ENCODE measurements at regions not wholly inside any gene's neighbourhood (a gene's known extent, or its start where the extent isn't known, plus 50 kb on each side); places are given as distances from the start of the nearest gene placed in this dataset.

- Histone ChIP-seq H3K4me1 (no peaks in the 10 kb centered on the region), H3K27me3 (no peaks in the 10 kb centered on the region), H3K27ac (no peak overlapping the region), H3K9me3 (ENCODE audit: low read depth) (peaks cover 3% of the 10 kb centered on the region), H3K4me2 (no peak overlapping the region), H3K9ac (no peak overlapping the region), H2AFZ (replicated peaks) (no peak overlapping the region), H3K36me3 (no peaks in the 10 kb centered on the region), H4K20me1 (ENCODE audit: low read depth) (no peaks in the 10 kb centered on the region), H3K79me2 (ENCODE audit: low read depth) (no peaks in the 10 kb centered on the region), H3F3A (ENCODE audit: low read depth) (no peaks in the 10 kb centered on the region), H3K4me3 (no peak overlapping the region)
- Mint-ChIP-seq H3K27me3 (ENCODE audit: insufficient read depth, low read depth) (peaks cover 2% of the 10 kb centered on the region), H3K36me3 (no peaks in the 10 kb centered on the region), H3K27ac (no peak overlapping the region), H3K9me3 (peaks cover 6% of the 10 kb centered on the region), H3K4me1 (no peaks in the 10 kb centered on the region), H3K4me3 (no peak overlapping the region)
- DNase-seq (ENCODE audit: low spot score), result no peak
- TF ChIP-seq EZH2phosphoT487 (IDR thresholded peaks at IDR 0.05), result no peak
- no peak for TF ChIP-seq EZH2 (IDR thresholded peaks at IDR 0.05)
Observed at GRCh38 chrX:45628041-45628440, 427.4 kb upstream of the DIPK2B start.

DNA sequence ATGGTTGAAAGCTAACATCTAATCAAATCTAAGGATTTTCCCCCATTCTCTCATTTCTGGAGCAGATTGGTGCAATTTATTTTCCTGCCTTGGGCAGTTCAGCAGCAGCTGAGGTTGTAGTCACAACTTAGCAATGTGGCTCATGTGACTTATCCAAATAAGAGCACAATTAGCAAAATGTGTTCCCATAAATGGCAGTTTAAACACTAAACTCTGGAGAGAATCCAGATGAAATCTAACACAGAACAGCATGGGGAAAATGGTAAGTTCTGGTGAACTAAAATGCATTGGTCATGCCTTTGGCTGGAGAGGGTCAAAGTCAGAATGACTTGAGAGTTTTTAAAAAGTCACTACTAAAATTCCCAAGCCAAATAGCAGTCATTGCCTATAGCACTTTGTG is 422.6 kb upstream of the DIPK2B start:
- no peaks in the 10 kb centered on the region for H4K20me1 ChIP-seq (ENCODE audit: low read depth)
- Mint-ChIP-seq H3K36me3 (no peaks in the 10 kb centered on the region), H3K4me3 (no peak overlapping the region), H3K27ac (no peak overlapping the region), H3K4me1 (peaks cover 2% of the 10 kb centered on the region), H3K27me3 (ENCODE audit: insufficient read depth, low read depth) (peaks cover 2% of the 10 kb centered on the region), H3K9me3 (peaks cover 3% of the 10 kb centered on the region)
- peaks cover 13% of the 10 kb centered on the region for H3K9me3 ChIP-seq (ENCODE audit: low read depth)
- H3K9ac ChIP-seq, result no peak overlapping the region
- no peaks in the 10 kb centered on the region for H3K79me2 ChIP-seq (ENCODE audit: low read depth)
- H3K4me2 ChIP-seq, result no peak overlapping the region
- no peak overlapping the region for H2AFZ ChIP-seq (replicated peaks)
- no peaks in the 10 kb centered on the region for H3K27me3 ChIP-seq
- DNase-seq (ENCODE audit: low spot score), result no peak
- no peaks in the 10 kb centered on the region for H3K4me1 ChIP-seq
- no peak overlapping the region for H3K4me3 ChIP-seq
- TF ChIP-seq, protein P1, sequence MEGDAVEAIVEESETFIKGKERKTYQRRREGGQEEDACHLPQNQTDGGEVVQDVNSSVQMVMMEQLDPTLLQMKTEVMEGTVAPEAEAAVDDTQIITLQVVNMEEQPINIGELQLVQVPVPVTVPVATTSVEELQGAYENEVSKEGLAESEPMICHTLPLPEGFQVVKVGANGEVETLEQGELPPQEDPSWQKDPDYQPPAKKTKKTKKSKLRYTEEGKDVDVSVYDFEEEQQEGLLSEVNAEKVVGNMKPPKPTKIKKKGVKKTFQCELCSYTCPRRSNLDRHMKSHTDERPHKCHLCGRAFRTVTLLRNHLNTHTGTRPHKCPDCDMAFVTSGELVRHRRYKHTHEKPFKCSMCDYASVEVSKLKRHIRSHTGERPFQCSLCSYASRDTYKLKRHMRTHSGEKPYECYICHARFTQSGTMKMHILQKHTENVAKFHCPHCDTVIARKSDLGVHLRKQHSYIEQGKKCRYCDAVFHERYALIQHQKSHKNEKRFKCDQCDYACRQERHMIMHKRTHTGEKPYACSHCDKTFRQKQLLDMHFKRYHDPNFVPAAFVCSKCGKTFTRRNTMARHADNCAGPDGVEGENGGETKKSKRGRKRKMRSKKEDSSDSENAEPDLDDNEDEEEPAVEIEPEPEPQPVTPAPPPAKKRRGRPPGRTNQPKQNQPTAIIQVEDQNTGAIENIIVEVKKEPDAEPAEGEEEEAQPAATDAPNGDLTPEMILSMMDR (IDR thresholded peaks at IDR 0.05), result no peak
- TF ChIP-seq EZH2 (IDR thresholded peaks at IDR 0.05) (no peak), EZH2phosphoT487 (IDR thresholded peaks at IDR 0.05) (no peak)
- H3F3A ChIP-seq (ENCODE audit: low read depth), result no peaks in the 10 kb centered on the region
- no peaks in the 10 kb centered on the region for H3K36me3 ChIP-seq
- no peak overlapping the region for H3K27ac ChIP-seq

DNA sequence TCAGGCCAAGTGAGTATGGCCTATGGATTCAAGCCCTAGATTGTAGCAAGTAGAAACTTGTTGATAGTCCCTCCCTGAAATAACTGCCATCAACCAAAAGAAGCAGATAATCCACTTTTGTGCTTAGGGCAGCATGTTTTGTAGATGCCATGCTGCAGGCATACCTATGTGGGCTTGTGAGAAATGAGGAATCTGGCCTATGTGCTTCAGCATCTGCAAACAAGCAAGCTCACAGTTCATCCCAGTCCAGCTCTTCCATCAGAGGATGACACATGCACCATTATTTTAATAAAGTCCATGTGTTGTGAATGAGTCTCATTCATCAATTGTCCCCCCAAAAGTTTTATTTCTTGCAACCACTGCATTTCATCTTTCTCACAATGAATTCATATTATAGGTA is 421.9 kb upstream of the DIPK2B start:
- H3K36me3 Mint-ChIP-seq, result no peaks in the 10 kb centered on the region
- Histone ChIP-seq H3K4me1 (no peaks in the 10 kb centered on the region), H3K27ac (no peak overlapping the region), H3K36me3 (no peaks in the 10 kb centered on the region), H2AFZ (replicated peaks) (no peak overlapping the region), H3K9ac (no peak overlapping the region), H3K79me2 (ENCODE audit: low read depth) (no peaks in the 10 kb centered on the region), H3K27me3 (no peaks in the 10 kb centered on the region), H3F3A (ENCODE audit: low read depth) (no peaks in the 10 kb centered on the region), H3K4me3 (no peak overlapping the region), H4K20me1 (ENCODE audit: low read depth) (no peaks in the 10 kb centered on the region), H3K4me2 (no peak overlapping the region), H3K9me3 (ENCODE audit: low read depth) (peaks cover 15% of the 10 kb centered on the region)
- H3K27me3 Mint-ChIP-seq (ENCODE audit: insufficient read depth, low read depth), result no peaks in the 10 kb centered on the region
- no peak overlapping the region for H3K4me3 Mint-ChIP-seq
- no peak overlapping the region for H3K27ac Mint-ChIP-seq
- H3K4me1 Mint-ChIP-seq, result peaks cover 2% of the 10 kb centered on the region
- peaks cover 3% of the 10 kb centered on the region for H3K9me3 Mint-ChIP-seq
- DNase-seq (ENCODE audit: low spot score), result no peak
- TF ChIP-seq EZH2phosphoT487 (IDR thresholded peaks at IDR 0.05) (no peak), EZH2 (IDR thresholded peaks at IDR 0.05) (no peak)
- TF ChIP-seq, protein P1 (IDR thresholded peaks at IDR 0.05), result no peak

GRCh38 chrX:45622042-45622423 is 421.4 kb upstream of the DIPK2B start:
- Histone ChIP-seq H2AFZ (replicated peaks) (no peak overlapping the region), H3K27me3 (no peaks in the 10 kb centered on the region), H3K79me2 (ENCODE audit: low read depth) (no peaks in the 10 kb centered on the region), H3K27ac (no peak overlapping the region), H3K4me2 (no peak overlapping the region), H3K4me3 (no peak overlapping the region), H3K4me1 (no peaks in the 10 kb centered on the region), H4K20me1 (ENCODE audit: low read depth) (no peaks in the 10 kb centered on the region), H3K9ac (no peak overlapping the region), H3F3A (ENCODE audit: low read depth) (no peaks in the 10 kb centered on the region), H3K9me3 (ENCODE audit: low read depth) (peaks cover 15% of the 10 kb centered on the region), H3K36me3 (no peaks in the 10 kb centered on the region)
- no peaks in the 10 kb centered on the region for H3K27me3 Mint-ChIP-seq (ENCODE audit: insufficient read depth, low read depth)
- H3K36me3 Mint-ChIP-seq, result no peaks in the 10 kb centered on the region
- H3K9me3 Mint-ChIP-seq, result peaks cover 3% of the 10 kb centered on the region
- no peak overlapping the region for H3K4me3 Mint-ChIP-seq
- no peak overlapping the region for H3K27ac Mint-ChIP-seq
- no peak for DNase-seq (ENCODE audit: low spot score)
- H3K4me1 Mint-ChIP-seq, result peaks cover 2% of the 10 kb centered on the region
- TF ChIP-seq EZH2 (IDR thresholded peaks at IDR 0.05), result no peak
- TF ChIP-seq, protein P1 (IDR thresholded peaks at IDR 0.05), result no peak
- no peak for TF ChIP-seq EZH2phosphoT487 (IDR thresholded peaks at IDR 0.05)

All from neural progenitor cell (in vitro differentiated cells).